Umbilical cord (tissue), 1 donor: ENCODE measurements at regions not wholly inside any gene's neighbourhood (a gene's known extent, or its start where the extent isn't known, plus 50 kb on each side); places are given as distances from the start of the nearest gene placed in this dataset.
"Not testable (repeated sequence)": the region's sequence is repeated elsewhere in the genome, so short reads cannot be mapped to it uniquely, and the experiment has no call there.

ENCODE experiments used
- DNase-seq: peaks from one replicate; pipeline ENCODE4 v3.0.0-alpha.2; 2015; ENCODE audit warnings: low spot score

DNA sequence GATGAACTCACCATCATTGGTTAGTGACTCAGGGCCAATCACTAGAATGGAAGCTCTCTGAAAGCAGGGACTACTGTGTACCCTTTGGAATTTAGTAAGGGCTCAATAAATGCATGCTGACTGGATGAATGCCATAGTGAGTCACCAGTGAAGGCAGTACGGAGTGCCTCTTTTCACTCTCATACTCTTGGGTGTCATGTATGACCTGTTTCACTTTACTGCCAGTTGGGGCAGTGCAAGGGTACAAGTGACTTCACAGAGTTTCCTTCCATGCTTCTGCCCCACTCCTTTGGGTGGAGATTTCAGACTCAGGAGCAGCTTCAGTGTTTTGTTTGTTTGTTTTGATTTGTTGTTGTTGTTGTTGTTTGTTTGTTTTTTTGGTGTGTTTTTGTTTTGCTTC, 57.7 kb downstream of the SOX3 start:
- no peak for DNase-seq

- DNase-seq = peak; percentile 29
These were observed 64.0 kb downstream of the SOX3 start for GRCh38 chrX:140440876-140441275.

- DNase-seq = no peak
These were observed 65.4 kb downstream of the SOX3 start for GRCh38 chrX:140439476-140439875.

DNA sequence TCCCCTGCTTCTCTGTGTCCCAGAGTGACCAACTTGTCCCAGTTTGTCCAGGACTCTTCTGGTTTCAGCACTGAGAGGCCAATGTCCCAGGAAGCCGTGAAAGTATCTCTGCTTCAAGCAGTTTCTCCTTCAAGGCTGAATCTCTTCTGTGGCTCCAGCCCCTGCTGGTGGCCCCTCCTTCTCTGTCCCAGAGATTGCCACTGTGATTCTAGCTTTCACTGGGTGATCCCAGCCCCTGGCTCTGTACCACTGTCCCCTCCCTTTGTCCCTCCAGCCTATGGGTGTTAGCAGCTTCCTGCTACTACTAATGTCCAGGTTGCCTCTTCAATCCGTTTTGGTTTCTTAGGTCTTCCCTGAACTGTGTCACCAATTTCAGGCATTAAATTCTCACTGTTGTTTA, 70.5 kb downstream of the SOX3 start:
- no peak for DNase-seq

DNA sequence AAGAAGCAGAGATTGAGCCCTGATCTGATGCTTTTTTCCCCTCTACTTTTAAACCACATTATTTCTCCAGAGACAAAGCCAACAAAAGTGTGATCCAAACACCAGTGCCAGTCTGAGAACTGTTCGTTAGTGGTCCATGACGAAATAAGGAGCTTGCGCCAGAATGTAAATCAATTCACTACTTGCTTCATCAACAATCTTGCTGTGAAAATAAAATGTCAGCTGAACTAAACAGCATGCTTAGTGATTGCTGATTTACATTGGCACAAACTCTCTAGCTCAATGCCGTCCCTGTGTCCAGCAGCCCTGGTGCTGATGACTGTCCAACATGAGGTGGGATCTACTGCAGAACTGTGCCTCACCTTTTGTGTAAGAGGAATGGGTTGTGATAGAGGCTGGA, 71.3 kb downstream of the SOX3 start:
- no peak for DNase-seq

DNA sequence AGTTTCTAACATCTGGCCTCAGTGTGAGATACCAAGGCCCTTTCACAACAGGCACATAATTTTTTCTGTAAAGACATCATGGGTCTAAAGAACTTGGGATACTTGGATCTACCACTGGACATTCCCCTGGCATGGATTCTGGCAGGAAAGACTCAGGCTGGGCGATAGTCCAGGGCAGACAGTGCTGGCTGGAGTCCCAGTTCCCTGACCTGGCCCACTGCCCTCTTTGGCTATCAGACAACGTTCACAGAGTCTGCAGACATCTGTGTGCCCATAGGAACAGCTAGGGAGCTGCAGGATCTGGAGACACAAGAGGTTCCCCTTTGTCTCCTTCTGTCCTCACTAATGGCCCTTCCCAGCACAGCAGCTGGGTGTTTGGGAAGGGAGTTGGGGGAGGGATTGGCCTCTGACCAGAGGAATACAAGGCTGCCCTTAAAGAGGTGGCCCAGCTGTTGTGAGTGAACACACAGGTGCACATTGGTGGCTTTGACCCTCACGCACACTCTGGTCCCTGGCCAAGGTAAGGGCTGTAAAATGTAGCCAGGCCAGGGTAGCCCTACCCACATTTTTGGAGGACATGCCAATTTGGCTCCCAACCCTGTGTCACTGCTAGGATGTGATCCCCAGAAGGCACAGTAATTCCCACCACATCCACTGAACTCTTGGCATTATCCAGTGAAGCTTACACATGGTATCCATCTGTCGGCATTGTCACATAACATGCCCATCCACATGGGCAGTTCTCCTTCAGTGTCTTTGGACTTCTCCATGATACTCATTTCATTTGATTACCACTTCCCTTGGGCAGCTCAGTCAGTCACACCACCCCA, 72.3 kb downstream of the SOX3 start:
- peak; percentile 0 for DNase-seq

- DNase-seq = no peak
These were observed 73.3 kb downstream of the SOX3 start for GRCh38 chrX:140431521-140431920.

DNA sequence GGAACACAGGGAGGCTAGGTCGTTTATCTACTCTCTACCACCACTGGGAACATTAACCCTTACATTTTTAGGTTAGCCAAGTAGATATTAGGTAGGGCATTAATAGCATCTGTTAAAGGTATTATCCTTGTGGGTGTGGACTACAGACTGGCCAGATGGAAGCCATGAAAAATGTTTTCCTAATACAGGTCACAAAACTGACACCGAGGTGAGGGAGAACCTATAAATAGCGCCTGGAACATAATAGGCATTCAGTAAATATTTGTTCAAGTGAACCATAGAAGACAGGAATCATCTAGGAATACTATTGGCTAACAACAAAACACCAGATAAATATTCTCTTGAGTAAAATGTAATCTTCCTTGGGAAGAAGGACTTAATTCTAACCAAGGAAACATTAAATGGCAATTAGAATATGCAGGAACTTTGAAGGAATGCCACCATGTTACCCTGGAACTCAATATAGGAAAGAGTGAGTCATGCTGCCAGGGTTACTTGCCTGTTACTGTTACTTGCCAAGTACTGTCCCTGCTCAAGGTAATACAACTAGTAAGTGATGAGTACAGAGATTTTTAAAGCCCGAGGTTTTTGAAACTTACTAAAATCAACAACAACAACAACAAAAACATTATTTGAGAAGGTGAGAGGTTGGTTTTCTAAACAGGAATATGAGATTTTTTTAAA, 79.0 kb downstream of the SOX3 start:
- no peak for DNase-seq

DNA sequence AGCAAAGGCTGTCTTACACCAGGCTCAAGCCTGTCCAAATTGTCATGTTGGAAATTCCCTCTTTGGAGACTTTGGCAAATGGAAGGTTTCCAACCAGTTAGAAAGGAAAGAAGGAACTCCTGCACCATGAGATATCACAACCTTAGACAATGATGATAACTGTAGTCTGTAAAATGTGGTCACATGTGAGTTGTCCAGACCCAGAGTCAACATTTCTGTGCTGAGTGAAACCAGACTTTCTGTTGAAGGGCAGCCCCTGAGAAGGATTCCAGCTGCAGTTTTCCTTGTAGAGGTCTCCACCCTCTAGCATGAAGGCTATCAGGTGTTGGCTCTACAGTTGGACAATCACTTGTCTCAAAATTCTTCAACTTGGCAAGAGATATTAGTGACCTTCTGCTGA, 82.4 kb downstream of the SOX3 start:
- no peak for DNase-seq

- not testable (repeated sequence) for DNase-seq
These were observed 102.7 kb downstream of the SOX3 start for GRCh38 chrX:140402131-140402530.

GRCh38 chrX:140396326-140396725, 108.5 kb downstream of the SOX3 start:
- DNase-seq = not testable (repeated sequence)

- DNase-seq = no peak
These were observed 111.4 kb downstream of the SOX3 start for GRCh38 chrX:140393507-140393906.

GRCh38 chrX:140391313-140391712, 113.6 kb downstream of the SOX3 start:
- DNase-seq = no peak

GRCh38 chrX:140389331-140389730, 115.5 kb downstream of the SOX3 start:
- no peak for DNase-seq

DNA sequence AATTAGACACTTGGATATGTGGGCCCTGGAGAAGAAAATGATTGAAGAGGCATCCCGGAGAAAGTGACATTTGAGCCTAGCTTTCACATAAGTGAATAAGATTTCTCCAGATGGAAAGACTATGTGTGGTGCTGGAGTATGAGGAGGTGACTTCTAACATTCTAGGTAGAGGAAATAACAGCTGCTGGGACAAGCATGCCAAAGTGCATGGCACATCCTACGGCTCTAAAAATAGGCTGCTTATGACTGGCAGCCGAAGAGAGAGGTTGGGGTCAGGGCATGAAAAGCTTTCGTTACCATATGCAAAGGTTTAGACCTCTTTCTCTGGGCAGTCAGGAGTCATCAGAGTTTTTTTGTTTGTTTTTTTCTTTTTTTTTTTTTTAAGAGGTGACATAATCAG, 142.0 kb downstream of the SOX3 start:
- no peak for DNase-seq

- no peak for DNase-seq
These were observed 143.9 kb downstream of the SOX3 start for GRCh38 chrX:140360924-140361323.

GRCh38 chrX:140360284-140360683, 144.6 kb downstream of the SOX3 start:
- no peak for DNase-seq

- DNase-seq = no peak
These were observed 148.9 kb downstream of the SOX3 start for GRCh38 chrX:140355922-140356321.

GRCh38 chrX:140355429-140355828, 149.4 kb downstream of the SOX3 start:
- no peak for DNase-seq

- DNase-seq = no peak
These were observed 150.3 kb downstream of the SOX3 start for GRCh38 chrX:140354431-140355120.

- no peak for DNase-seq
These were observed 158.1 kb downstream of the SOX3 start for GRCh38 chrX:140346729-140347128.

DNA sequence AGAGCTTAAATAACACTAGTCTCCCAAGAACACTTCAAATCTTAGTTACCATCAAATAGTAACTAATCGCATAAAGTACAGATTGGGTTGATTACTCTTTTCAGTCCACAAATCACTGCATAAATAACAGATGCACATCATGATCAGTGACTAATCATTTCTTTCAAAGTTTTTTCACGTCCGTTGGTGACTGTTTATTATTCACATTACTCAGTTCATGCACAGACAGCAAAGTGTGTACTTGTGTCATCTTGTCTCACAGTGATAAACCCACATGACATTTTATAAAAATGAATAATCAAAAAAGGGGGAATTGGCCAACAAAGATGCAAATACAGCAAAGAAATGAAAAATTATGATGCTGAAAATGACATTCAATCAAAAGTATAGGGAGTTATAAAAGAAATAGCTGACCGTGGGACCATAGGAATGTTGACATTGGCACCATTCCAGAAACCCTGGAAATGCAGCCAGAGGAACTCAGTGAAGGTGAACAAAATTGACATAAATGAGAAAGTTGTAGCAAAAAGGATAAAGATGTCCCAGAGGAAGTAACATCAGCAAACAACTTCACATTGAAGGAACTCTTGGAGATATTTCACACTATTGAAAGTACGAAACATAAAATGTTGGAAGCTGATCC, 161.5 kb downstream of the SOX3 start:
- DNase-seq = no peak
